Naive thymus-derived CD4-positive, alpha-beta T cell (primary cell): ENCODE measurements at regions not wholly inside any gene's neighbourhood (a gene's known extent, or its start where the extent isn't known, plus 50 kb on each side); places are given as distances from the start of the nearest gene placed in this dataset.

ENCODE experiments used
- ATAC-seq: fragments of 150-1000 bp; cut with Tn5 transposase; 2 replicates; pipeline ENCODE4 v1.10.0; 2021; ENCODE audit warnings: mild to moderate bottlenecking, moderate library complexity
- CTCF ChIA-PET: fragments of 350-600 bp; sonication (Branson Sonifier 250); formaldehyde crosslinking; loops from one replicate; lab custom pipeline; 2021; ENCODE audit warnings: antibody characterized with exemption; lab: Charles Lee
- POLR2A ChIA-PET: fragments of 350-600 bp; sonication (Branson Sonifier 250); formaldehyde crosslinking; loops from one replicate; lab custom pipeline; 2021; ENCODE audit warnings: antibody characterized with exemption, inconsistent platforms; lab: Charles Lee
- DNase-seq, 9 donors: peaks; one replicate each; pipeline versions ENCODE4 v3.0.0 to v3.0.0-alpha.2; 2020 to 2022; ENCODE audit warnings: mixed read lengths in 1 of 9
- H3K27ac ChIP-seq: one replicate; pipeline ENCODE4 v1.7.0; 2013; ENCODE audit warnings: mild to moderate bottlenecking, low read depth, low read length, moderate library complexity
- H3K27me3 ChIP-seq, 2 donors: one replicate each; pipeline ENCODE4 v1.7.0; 2013; ENCODE audit warnings: low read length in 2 of 2, mild to moderate bottlenecking in 2 of 2, moderate library complexity in 2 of 2; ENCODE audit not compliant: control insufficient read depth in 2 of 2, insufficient read depth in 2 of 2
- H3K36me3 ChIP-seq, 3 experiments: 1 replicate in 2 of 3; 2 replicates in 1 of 3; pipeline ENCODE4 v1.7.0; 2013; ENCODE audit warnings: low read length in 3 of 3, mild to moderate bottlenecking in 3 of 3, moderate library complexity in 1 of 3; ENCODE audit not compliant: insufficient read depth in 3 of 3, control insufficient read depth in 2 of 3
- H3K4me1 ChIP-seq, 2 donors: one replicate each; pipeline ENCODE4 v1.7.0; 2013; ENCODE audit warnings: low read length in 2 of 2, mild to moderate bottlenecking in 2 of 2, moderate library complexity in 1 of 2; ENCODE audit not compliant: control insufficient read depth in 2 of 2, insufficient read depth in 2 of 2
- H3K4me3 ChIP-seq: 2 replicates; pipeline ENCODE4 v1.7.0; 2013; ENCODE audit warnings: mild to moderate bottlenecking, low read length
- H3K9me3 ChIP-seq, 3 experiments: 1 replicate in 2 of 3; 2 replicates in 1 of 3; pipeline ENCODE4 v1.7.0; 2013; ENCODE audit warnings: low read length in 3 of 3; ENCODE audit not compliant: control insufficient read depth in 2 of 3
- H3K27ac Mint-ChIP-seq, 9 donors: one replicate each; pipeline ENCODE4 v1.8.0; 2020 to 2022; ENCODE audit warnings: mixed read lengths in 9 of 9, mild to moderate bottlenecking in 8 of 9, moderate library complexity in 5 of 9, inconsistent platforms in 2 of 9
- H3K27me3 Mint-ChIP-seq, 5 donors: one replicate each; pipeline ENCODE4 v1.8.0; 2021 to 2022; ENCODE audit warnings: mixed read lengths in 5 of 5, mild to moderate bottlenecking in 1 of 5
- H3K36me3 Mint-ChIP-seq, 5 donors: one replicate each; pipeline ENCODE4 v1.8.0; 2020 to 2022; ENCODE audit warnings: mixed read lengths in 5 of 5, mild to moderate bottlenecking in 3 of 5, inconsistent platforms in 1 of 5
- H3K4me1 Mint-ChIP-seq, 7 donors: one replicate each; pipeline ENCODE4 v1.8.0; 2020 to 2022; ENCODE audit warnings: mixed read lengths in 7 of 7, mild to moderate bottlenecking in 3 of 7, inconsistent platforms in 1 of 7
- H3K4me3 Mint-ChIP-seq, 10 donors: one replicate each; pipeline ENCODE4 v1.8.0; 2020 to 2022; ENCODE audit warnings: mild to moderate bottlenecking in 10 of 10, mixed read lengths in 10 of 10, moderate library complexity in 6 of 10, inconsistent platforms in 2 of 10
- H3K9me3 Mint-ChIP-seq, 11 donors: one replicate each; pipeline ENCODE4 v1.8.0; 2020 to 2022; ENCODE audit warnings: mixed read lengths in 11 of 11, mild to moderate bottlenecking in 4 of 11, inconsistent platforms in 1 of 11, moderate library complexity in 1 of 11
- intact Hi-C, 2 donors: fragments of 100-400 bp; cut with micrococcal nuclease; formaldehyde crosslinking; loops; one replicate each; pipeline ENCODE4 v1.15.1; 2023

- Mint-ChIP-seq H3K4me3 (peak overlapping the region in 1 of 10 donors; percentile 18), H3K4me1 (peaks cover 16 to 38% (median 26%) of the 10 kb centered on the region in 7 donors), H3K27me3 (peaks cover 0 to 14% (median 0%) of the 10 kb centered on the region in 5 donors), H3K9me3 (peaks cover 0 to 3% (median 0%) of the 10 kb centered on the region in 11 donors), H3K27ac (peak overlapping the region in 3 of 9 donors; percentile 15 to 38 (median 20)), H3K36me3 (no peaks in the 10 kb centered on the region)
- DNase-seq, result no peak
- ATAC-seq, result no peak
- CTCF ChIA-PET, result interaction anchor here (0.6 to 0.7 kb wide), 2 partner anchors 127 to 571 kb away, joined by 3 read pairs; no protein-coding TSS in a partner anchor
- Histone ChIP-seq H3K4me3 (no peak overlapping the region), H3K27ac (no peak overlapping the region), H3K36me3 (no peaks in the 10 kb centered on the region), H3K9me3 (no peaks in the 10 kb centered on the region), H3K27me3 (no peaks in the 10 kb centered on the region), H3K4me1 (peaks cover 0 to 6% of the 10 kb centered on the region in 2 donors)
- POLR2A ChIA-PET, result interaction anchor here (0.6 to 0.7 kb wide), 2 partner anchors 74 to 300 kb away, joined by 3 read pairs; no protein-coding TSS in a partner anchor
- intact Hi-C loops, result loop anchor here in 1 of 2 donors (10.0 kb wide), 1 partner anchor 459 kb away; the partner anchor contains the start of gene FAR1
Measured at GRCh38 chr11:13205486-13205885, 72.1 kb upstream of the BMAL1 start.

DNA sequence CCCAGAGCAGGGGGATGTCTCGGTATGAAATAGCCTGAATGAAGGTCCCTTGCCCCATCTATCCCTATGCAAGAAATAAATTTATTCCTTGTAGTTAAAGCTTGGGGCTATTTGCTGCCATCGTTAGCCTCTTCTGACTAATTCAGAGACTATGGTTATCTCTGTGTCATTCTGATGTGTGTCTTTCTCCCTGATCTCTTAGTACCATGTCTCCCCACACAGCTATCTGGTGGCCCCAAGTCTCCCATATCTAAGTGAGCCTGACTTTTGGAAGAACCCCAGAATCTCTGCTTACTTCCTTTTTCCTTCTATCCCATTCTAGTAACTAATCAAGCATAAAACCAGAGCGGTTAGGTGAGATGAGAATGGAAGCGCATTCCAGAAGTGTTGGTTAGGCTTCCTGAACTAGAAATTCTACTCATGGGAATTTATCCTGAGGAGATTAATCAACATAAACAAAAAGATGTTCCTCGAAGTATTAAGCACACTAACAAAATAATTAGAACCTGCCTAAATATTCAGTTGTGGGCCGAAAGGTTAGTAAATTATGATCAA lies 71.4 kb upstream of the BMAL1 start:
- H3K9me3 ChIP-seq, result no peaks in the 10 kb centered on the region
- peaks cover 0 to 9% (median 0%) of the 10 kb centered on the region in 5 donors for H3K27me3 Mint-ChIP-seq
- no peak overlapping the region for H3K4me3 ChIP-seq
- no peak overlapping the region for H3K27ac ChIP-seq
- no peaks in the 10 kb centered on the region for H3K27me3 ChIP-seq
- peaks cover 16 to 38% (median 26%) of the 10 kb centered on the region in 7 donors for H3K4me1 Mint-ChIP-seq
- intact Hi-C loops, result loop anchor here in 1 of 2 donors (10.0 kb wide), 1 partner anchor 459 kb away; the partner anchor contains the start of gene FAR1
- H3K27ac Mint-ChIP-seq, result peak overlapping the region in 2 of 9 donors; percentile 15 to 38
- DNase-seq, result no peak
- peak overlapping the region in 1 of 10 donors; percentile 19 for H3K4me3 Mint-ChIP-seq
- ChIA-PET CTCF (interaction anchor here (0.5 to 1.0 kb wide), 2 partner anchors 32 to 1229 kb away, joined by 3 to 4 read pairs; no protein-coding TSS in a partner anchor), POLR2A (no interaction called here)
- peaks cover 0 to 6% of the 10 kb centered on the region in 2 donors for H3K4me1 ChIP-seq
- H3K36me3 ChIP-seq, result no peaks in the 10 kb centered on the region
- no peaks in the 10 kb centered on the region for H3K9me3 Mint-ChIP-seq
- no peak for ATAC-seq
- H3K36me3 Mint-ChIP-seq, result no peaks in the 10 kb centered on the region

DNA sequence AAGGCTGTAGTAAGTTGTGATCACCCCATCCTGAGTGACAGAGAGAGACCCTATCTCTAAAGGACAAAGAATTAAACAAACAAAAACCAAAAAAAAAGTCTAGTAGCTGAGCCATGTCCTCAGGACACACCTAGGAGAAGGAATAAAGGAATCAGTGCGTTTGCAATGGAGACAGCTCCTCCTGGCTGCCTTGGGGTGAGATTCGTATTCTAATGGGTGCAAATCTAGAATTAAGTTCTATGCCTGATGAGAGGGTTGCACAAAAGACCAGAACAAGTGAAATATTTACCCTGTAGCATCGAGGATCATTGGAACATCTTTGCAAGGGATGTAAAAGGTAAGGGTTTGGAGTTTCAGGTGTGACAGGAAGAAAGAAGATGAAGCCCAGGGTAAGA lies 70.3 kb upstream of the BMAL1 start:
- ChIA-PET CTCF (interaction anchor here (1.4 to 2.0 kb wide), 2 partner anchors 10 to 23 kb away, joined by 5 to 8 read pairs; no protein-coding TSS in a partner anchor), POLR2A (no interaction called here)
- intact Hi-C loops, result loop anchor here in 1 of 2 donors (10.0 kb wide), 1 partner anchor 458 kb away; the partner anchor contains the start of gene FAR1
- Histone ChIP-seq H3K4me1 (peaks cover 0 to 6% of the 10 kb centered on the region in 2 donors), H3K27me3 (no peaks in the 10 kb centered on the region), H3K36me3 (no peaks in the 10 kb centered on the region), H3K9me3 (no peaks in the 10 kb centered on the region), H3K27ac (peak overlapping the region; percentile 51), H3K4me3 (peak overlapping the region; percentile 62)
- H3K9me3 Mint-ChIP-seq, result no peaks in the 10 kb centered on the region
- H3K4me3 Mint-ChIP-seq, result peak overlapping the region; percentile 68 to 92 (median 87)
- peaks cover 16 to 38% (median 26%) of the 10 kb centered on the region in 7 donors for H3K4me1 Mint-ChIP-seq
- DNase-seq (no peak), ATAC-seq (no peak)
- H3K36me3 Mint-ChIP-seq, result no peaks in the 10 kb centered on the region
- peak overlapping the region in 8 of 9 donors; percentile 47 to 95 (median 79) for H3K27ac Mint-ChIP-seq
- H3K27me3 Mint-ChIP-seq, result peaks cover 0 to 3% (median 0%) of the 10 kb centered on the region in 5 donors

DNA sequence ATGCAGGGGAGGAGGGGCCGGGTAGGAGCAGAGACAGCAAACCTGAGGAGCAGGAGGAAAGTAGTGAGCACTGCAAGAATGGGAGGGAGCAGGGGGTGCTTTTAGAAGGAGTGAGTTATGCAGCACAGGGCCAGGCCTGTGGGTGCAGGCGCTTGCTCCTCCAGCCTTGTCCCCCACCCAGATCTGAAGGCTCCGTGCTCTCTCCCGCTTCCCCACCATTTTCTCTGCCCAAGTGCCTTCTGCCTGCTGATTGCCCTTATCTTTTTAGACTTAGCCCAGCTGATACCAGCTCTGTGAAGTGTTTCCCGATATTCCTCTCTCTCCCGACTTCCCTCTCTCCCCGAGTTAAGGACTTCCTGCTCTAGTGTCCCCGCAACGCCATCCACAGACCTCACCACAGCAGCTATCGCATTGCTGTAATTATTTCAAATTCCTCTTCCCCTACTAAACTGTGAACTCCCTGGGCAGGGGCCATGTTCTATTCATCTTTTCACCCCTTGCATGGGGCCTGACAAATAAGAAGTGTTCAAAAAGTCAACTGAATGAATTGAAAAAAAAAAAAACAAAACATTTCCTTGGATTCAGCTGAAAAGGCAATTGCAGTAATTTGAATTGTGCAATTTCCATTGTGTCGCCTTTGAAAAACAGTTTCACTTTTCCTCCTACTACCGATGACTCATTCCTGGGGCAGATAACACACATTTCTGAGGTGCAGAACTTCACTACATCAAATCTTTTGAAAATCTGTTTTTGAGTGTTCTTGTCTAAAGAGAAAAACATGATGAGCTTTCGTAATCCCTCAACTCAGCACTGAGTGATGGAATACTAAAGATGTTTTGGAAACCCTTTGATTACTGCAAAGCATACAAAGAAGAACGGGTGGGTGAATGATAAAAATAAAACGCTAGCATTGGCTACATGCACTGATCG lies 69.7 kb upstream of the BMAL1 start:
- peaks cover 16 to 38% (median 26%) of the 10 kb centered on the region in 7 donors for H3K4me1 Mint-ChIP-seq
- Histone ChIP-seq H3K4me3 (peak overlapping the region; percentile 62), H3K4me1 (peaks cover 0 to 6% of the 10 kb centered on the region in 2 donors), H3K36me3 (no peaks in the 10 kb centered on the region), H3K27me3 (no peaks in the 10 kb centered on the region), H3K27ac (peak overlapping the region; percentile 51), H3K9me3 (no peaks in the 10 kb centered on the region)
- POLR2A ChIA-PET, result interaction anchor here (0.7 kb wide), 1 partner anchor 23 kb away, joined by 3 read pairs; no protein-coding TSS in a partner anchor
- no peaks in the 10 kb centered on the region for H3K36me3 Mint-ChIP-seq
- H3K9me3 Mint-ChIP-seq, result no peaks in the 10 kb centered on the region
- H3K27ac Mint-ChIP-seq, result peak overlapping the region; percentile 47 to 95 (median 75)
- peaks cover 0 to 3% (median 0%) of the 10 kb centered on the region in 5 donors for H3K27me3 Mint-ChIP-seq
- ATAC-seq (peak; percentile 79), DNase-seq (peak in 6 of 9 donors; percentile 4 to 59 (median 24))
- CTCF ChIA-PET, result interaction anchor here (1.4 to 2.0 kb wide), 2 partner anchors 9 to 24 kb away, joined by 5 to 8 read pairs; no protein-coding TSS in a partner anchor
- intact Hi-C loops, result loop anchor here (1.0 to 10.0 kb wide), 6 partner anchors 25 to 457 kb away; partner anchors contain the start of genes BMAL1 (in 2 of the 2), BTBD10 (in 2 of the 2) and FAR1 (in 1 of the 2)
- peak overlapping the region; percentile 68 to 92 (median 87) for H3K4me3 Mint-ChIP-seq

DNA sequence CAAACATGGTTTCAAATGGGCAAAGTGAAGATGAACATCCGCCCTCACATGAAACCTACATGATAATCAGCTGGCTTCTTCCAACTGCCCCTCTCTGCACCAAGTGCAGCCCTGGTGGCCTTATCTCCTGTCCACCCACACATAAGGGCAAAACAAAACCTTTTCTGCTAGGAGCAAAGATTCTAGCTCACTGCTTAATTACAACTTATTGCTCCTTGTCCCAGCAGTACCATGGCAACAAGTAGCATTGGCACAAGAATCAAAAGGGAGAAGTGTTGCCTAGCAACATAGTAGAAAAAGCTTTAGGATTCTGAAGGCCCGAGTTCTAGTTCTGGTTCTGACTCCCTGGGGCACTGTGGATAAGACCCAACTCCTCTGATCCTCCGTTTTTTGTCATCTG lies 68.7 kb upstream of the BMAL1 start:
- Mint-ChIP-seq H3K4me3 (peak overlapping the region in 3 of 10 donors; percentile 11 to 22 (median 15)), H3K27ac (peak overlapping the region in 4 of 9 donors; percentile 10 to 95 (median 26)), H3K36me3 (no peaks in the 10 kb centered on the region), H3K9me3 (no peaks in the 10 kb centered on the region), H3K27me3 (peaks cover 0 to 3% (median 0%) of the 10 kb centered on the region in 5 donors), H3K4me1 (peaks cover 16 to 38% (median 26%) of the 10 kb centered on the region in 7 donors)
- Histone ChIP-seq H3K27ac (no peak overlapping the region), H3K4me1 (peaks cover 0 to 6% of the 10 kb centered on the region in 2 donors), H3K4me3 (no peak overlapping the region), H3K27me3 (no peaks in the 10 kb centered on the region), H3K36me3 (no peaks in the 10 kb centered on the region), H3K9me3 (no peaks in the 10 kb centered on the region)
- CTCF ChIA-PET, result interaction anchor here (0.6 to 3.6 kb wide), 6 partner anchors 8 to 136 kb away, joined by 3 to 15 read pairs (median 4); no protein-coding TSS in a partner anchor
- POLR2A ChIA-PET, result interaction anchor here (0.7 kb wide), 1 partner anchor 24 kb away, joined by 3 read pairs; no protein-coding TSS in a partner anchor
- DNase-seq (no peak), ATAC-seq (no peak)
- intact Hi-C loops, result loop anchor here (1.0 to 10.0 kb wide), 6 partner anchors 26 to 456 kb away; partner anchors contain the start of genes BMAL1 (in 2 of the 2), BTBD10 (in 2 of the 2) and FAR1 (in 1 of the 2)
